GM12873 (cell line): ENCODE measurements at regions not wholly inside any gene's neighbourhood (a gene's known extent, or its start where the extent isn't known, plus 50 kb on each side); places are given as distances from the start of the nearest gene placed in this dataset.

Experiments
- CTCF ChIP-seq: IDR thresholded peaks from 2 replicates; pipeline ENCODE4 v1.5.1; 2012; ENCODE audit warnings: low read depth, mild to moderate bottlenecking, moderate library complexity, low read length, control low read depth; ENCODE audit not compliant: insufficient read depth; ENCODE audit errors: missing control alignments

GRCh38 chr7:17677408-17677807, 262.9 kb downstream of the SNX13 start:
- no peak for TF ChIP-seq CTCF

- no peak for TF ChIP-seq CTCF
Observed at GRCh38 chr7:17678896-17679295, 261.4 kb downstream of the SNX13 start.

GRCh38 chr7:17679458-17679857, 260.8 kb downstream of the SNX13 start:
- no peak for TF ChIP-seq CTCF

- TF ChIP-seq CTCF = no peak
Observed at GRCh38 chr7:17680026-17680425, 260.3 kb downstream of the SNX13 start.

GRCh38 chr7:17680943-17681351, 259.3 kb downstream of the SNX13 start:
- TF ChIP-seq CTCF = peak; percentile 9

- no peak for TF ChIP-seq CTCF
Observed at GRCh38 chr7:17681965-17682364, 258.3 kb downstream of the SNX13 start.

- no peak for TF ChIP-seq CTCF
Observed at GRCh38 chr7:17682586-17682985, 257.7 kb downstream of the SNX13 start.

- TF ChIP-seq CTCF = no peak
Observed at GRCh38 chr7:17685141-17685540, 255.2 kb downstream of the SNX13 start.
